IMR-90 (cell line): ENCODE measurements at regions not wholly inside any gene's neighbourhood (a gene's known extent, or its start where the extent isn't known, plus 50 kb on each side); places are given as distances from the start of the nearest gene placed in this dataset.

Experiments
- ATAC-seq: fragments of 200-7000 bp; cut with Tn5 transposase; 2 replicates; pipeline ENCODE4 v1.9.1; 2020; ENCODE audit warnings: low read depth, mild to moderate bottlenecking, moderate library complexity
- BruUV-seq: library from RNA; stranded (reverse); fragments of 400-500 nt; replicated peaks from 2 replicates; lab custom pipeline; 2021; lab: Mats Ljungman, UMichigan
- CTCF ChIA-PET: fragments of 300-600 bp; formaldehyde crosslinking; extraction: SDS; loops from one replicate; lab custom pipeline; 2021; ENCODE audit warnings: antibody characterized with exemption; lab: Yijun Ruan, JAX
- POLR2A ChIA-PET: fragments of 300-600 bp; sonication (Branson Sonifier 250); formaldehyde crosslinking; loops from one replicate; lab custom pipeline; 2022; ENCODE audit warnings: antibody characterized with exemption; ENCODE audit not compliant: unreplicated experiment; lab: Charles Lee
- DNase-seq: peaks from one replicate; pipeline ENCODE4 v3.0.0; 2013
- H2AFZ ChIP-seq: replicated peaks from 2 replicates; pipeline ENCODE3; 2013; ENCODE audit warnings: low read length, mild to moderate bottlenecking; ENCODE audit not compliant: poor library complexity
- H2AK5ac ChIP-seq: 2 replicates; pipeline ENCODE4 v1.6.1; 2013; ENCODE audit warnings: low read depth, low read length, inconsistent platforms
- H2AK9ac ChIP-seq: replicated peaks from 2 replicates; pipeline ENCODE3; 2013; ENCODE audit warnings: mild to moderate bottlenecking, low read depth, low read length, moderate library complexity; ENCODE audit not compliant: poor library complexity
- H2BK120ac ChIP-seq: 2 replicates; pipeline ENCODE4 v1.6.1; 2013; ENCODE audit warnings: low read depth, low read length, inconsistent platforms
- H2BK15ac ChIP-seq: 3 replicates; pipeline ENCODE4 v1.6.1; 2013; ENCODE audit warnings: low read depth, low read length, inconsistent platforms
- H2BK20ac ChIP-seq: 2 replicates; pipeline ENCODE4 v1.6.1; 2013; ENCODE audit warnings: low read depth, mild to moderate bottlenecking, inconsistent platforms, low read length, moderate library complexity
- H2BK5ac ChIP-seq: 2 replicates; pipeline ENCODE4 v1.6.1; 2013; ENCODE audit warnings: mild to moderate bottlenecking, low read depth, low read length, inconsistent platforms; ENCODE audit not compliant: poor library complexity, severe bottlenecking
- H3K14ac ChIP-seq: replicated peaks from 2 replicates; pipeline ENCODE4 v1.6.1; 2013; ENCODE audit warnings: low read depth, low read length, inconsistent platforms
- H3K18ac ChIP-seq: 2 replicates; pipeline ENCODE4 v1.6.1; 2013; ENCODE audit warnings: low read depth, low read length, control low read depth
- H3K23ac ChIP-seq: 2 replicates; pipeline ENCODE4 v1.6.1; 2013; ENCODE audit warnings: low read depth, low read length, inconsistent platforms
- H3K27ac ChIP-seq: 2 replicates; pipeline ENCODE4 v1.5.1; 2013; ENCODE audit warnings: mild to moderate bottlenecking, control low read depth, low read length; ENCODE audit not compliant: insufficient read depth
- H3K27me3 ChIP-seq: 2 replicates; pipeline ENCODE4 v1.6.1; 2013; ENCODE audit warnings: low read length; ENCODE audit not compliant: control insufficient read depth, insufficient read depth
- H3K36me3 ChIP-seq: 2 replicates; pipeline ENCODE4 v1.6.1; 2013; ENCODE audit warnings: low read length, mixed read lengths; ENCODE audit not compliant: control insufficient read depth, insufficient read depth
- H3K4ac ChIP-seq: 2 replicates; pipeline ENCODE4 v1.6.1; 2013; ENCODE audit warnings: low read depth, low read length, inconsistent platforms
- H3K4me1 ChIP-seq: 2 replicates; pipeline ENCODE4 v1.6.1; 2013; ENCODE audit warnings: low read length, mixed read lengths; ENCODE audit not compliant: control insufficient read depth, insufficient read depth
- H3K4me2 ChIP-seq: 2 replicates; pipeline ENCODE4 v1.6.1; 2013; ENCODE audit warnings: low read depth, mild to moderate bottlenecking, control low read depth, low read length, moderate library complexity
- H3K4me3 ChIP-seq: 2 replicates; pipeline ENCODE4 v1.5.1; 2013; ENCODE audit warnings: low read depth, mild to moderate bottlenecking, control low read depth, low read length, moderate library complexity; ENCODE audit not compliant: insufficient read depth
- H3K56ac ChIP-seq: 2 replicates; pipeline ENCODE4 v1.6.1; 2013; ENCODE audit warnings: low read length, inconsistent platforms; ENCODE audit not compliant: insufficient read depth; ENCODE audit errors: extremely low read depth
- H3K79me1 ChIP-seq, 2 experiments: 2 replicates each; pipeline ENCODE4 v1.6.1; 2013; ENCODE audit warnings: low read length in 2 of 2, inconsistent platforms in 1 of 2, low read depth in 1 of 2
- H3K9ac ChIP-seq: 2 replicates; pipeline ENCODE4 v1.6.1; 2013; ENCODE audit warnings: low read depth, low read length, control low read depth
- H3K9me1 ChIP-seq: 2 replicates; pipeline ENCODE4 v1.6.1; 2013; ENCODE audit warnings: low read length, inconsistent platforms; ENCODE audit not compliant: insufficient read depth
- H3K9me3 ChIP-seq: 2 replicates; pipeline ENCODE4 v1.6.1; 2013; ENCODE audit warnings: low read length; ENCODE audit not compliant: control insufficient read depth, insufficient read depth
- H4K20me1 ChIP-seq: 2 replicates; pipeline ENCODE4 v1.6.1; 2013; ENCODE audit warnings: low read length, inconsistent platforms; ENCODE audit not compliant: insufficient read depth
- H4K5ac ChIP-seq: 2 replicates; pipeline ENCODE4 v1.6.1; 2013; ENCODE audit warnings: mild to moderate bottlenecking, low read depth, low read length, control low read depth
- H4K8ac ChIP-seq, 2 experiments: 2 replicates each; pipeline ENCODE4 v1.6.1; 2013; ENCODE audit warnings: low read depth in 2 of 2, low read length in 2 of 2, control low read depth in 1 of 2, inconsistent platforms in 1 of 2
- H4K91ac ChIP-seq: 2 replicates; pipeline ENCODE4 v1.6.1; 2013; ENCODE audit warnings: low read depth, low read length, inconsistent platforms; ENCODE audit not compliant: insufficient read depth
- CHD1 ChIP-seq: IDR thresholded peaks from 2 replicates; pipeline ENCODE4 v1.6.1; 2012; ENCODE audit warnings: low read depth, low read length, improper control_type of control experiment
- NFE2L2 ChIP-seq: fragments of 150-350 bp; IDR thresholded peaks from 2 replicates; pipeline ENCODE4 v1.6.1; 2016; ENCODE audit warnings: low read depth, mild to moderate bottlenecking, low read length
- POLR2A ChIP-seq: IDR thresholded peaks from 2 replicates; pipeline ENCODE4 v1.6.1; 2012; ENCODE audit warnings: mild to moderate bottlenecking, low read depth, low read length
- RAD21 ChIP-seq: IDR thresholded peaks from 2 replicates; pipeline ENCODE4 v1.6.1; 2012; ENCODE audit warnings: low read length, improper control_type of control experiment
- RCOR1 ChIP-seq: IDR thresholded peaks from 2 replicates; pipeline ENCODE4 v1.6.1; 2012; ENCODE audit warnings: mild to moderate bottlenecking, low read length, improper control_type of control experiment; ENCODE audit not compliant: insufficient replicate concordance
- RFX5 ChIP-seq: IDR thresholded peaks from 2 replicates; pipeline ENCODE4 v1.8.0; 2012; ENCODE audit warnings: low read depth, mild to moderate bottlenecking, low read length, moderate library complexity
- SMC3 ChIP-seq: fragments of 150-350 bp; IDR thresholded peaks from 2 replicates; pipeline ENCODE4 v1.6.1; 2016; ENCODE audit warnings: low read depth, mild to moderate bottlenecking, antibody characterized with exemption, low read length, moderate library complexity
- USF2 ChIP-seq: fragments of 150-350 bp; IDR thresholded peaks from 2 replicates; pipeline ENCODE4 v1.6.1; 2017; ENCODE audit warnings: mild to moderate bottlenecking, antibody characterized with exemption, low read length, low read depth
- WGBS, 2 experiments: methylation state at CpG; one replicate each; pipeline versions ENCODE4 v1.1.5 to v1.1.7; 2013; ENCODE audit warnings: missing lambda C conversion rate in 2 of 2; ENCODE audit not compliant: insufficient read length in 1 of 2; ENCODE audit errors: extremely low coverage in 2 of 2; 5-methylcytosine and 5-hydroxymethylcytosine counted together
- dilution Hi-C: fragments of 300-500 bp; cut with HindIII; formaldehyde crosslinking; loops from one replicate; pipeline ENCODE4 v1.14.3; 2018; ENCODE audit warnings: low sequenced_read_pairs; ENCODE audit not compliant: unreplicated experiment
- in situ Hi-C: fragments of 300-500 bp; cut with MboI; formaldehyde crosslinking; loops from 3 replicates; pipeline ENCODE4 v1.14.3; 2019; ENCODE audit warnings: low sequenced_read_pairs, inconsistent platforms, mixed read lengths
- intact Hi-C: fragments of 100-400 bp; cut with micrococcal nuclease; formaldehyde crosslinking; loops from 2 replicates; pipeline ENCODE4 v1.10.0; 2022
- TF ChIP-seq, protein P1 (sequence below): fragments of 150-350 bp; IDR thresholded peaks from 2 replicates; pipeline ENCODE4 v1.6.1; 2016; ENCODE audit warnings: low read depth, mild to moderate bottlenecking, low read length, moderate library complexity, borderline replicate concordance

GRCh38 chr17:79353548-79353947 is 257.3 kb downstream of the RBFOX3 start:
- no peak overlapping the region for H3K4ac ChIP-seq
- H4K8ac ChIP-seq = no peak overlapping the region
- no peak overlapping the region for H3K23ac ChIP-seq
- no peak overlapping the region for H4K5ac ChIP-seq
- intact Hi-C loops (no loop called here), dilution Hi-C loops (no loop called here), in situ Hi-C loops (no loop called here)
- no peak overlapping the region for H3K56ac ChIP-seq
- no peak overlapping the region for H2BK15ac ChIP-seq
- H3K14ac ChIP-seq = no peak overlapping the region
- no peak overlapping the region for H2AFZ ChIP-seq
- no TSS peak for BruUV-seq
- no peak overlapping the region for H4K91ac ChIP-seq
- H3K4me3 ChIP-seq = no peak overlapping the region
- H2BK5ac ChIP-seq = no peak overlapping the region
- no peak overlapping the region for H3K18ac ChIP-seq
- no peaks in the 10 kb centered on the region for H3K79me1 ChIP-seq
- no peak overlapping the region for H3K4me2 ChIP-seq
- no peaks in the 10 kb centered on the region for H4K20me1 ChIP-seq
- POLR2A ChIA-PET = no interaction called here
- no peaks in the 10 kb centered on the region for H3K4me1 ChIP-seq
- no peak overlapping the region for H2BK20ac ChIP-seq
- CTCF ChIA-PET = no interaction called here
- no peak overlapping the region for H2AK5ac ChIP-seq
- no peak for DNase-seq
- H3K27me3 ChIP-seq = peaks cover 8% of the 10 kb centered on the region
- H3K36me3 ChIP-seq = no peaks in the 10 kb centered on the region
- no peak overlapping the region for H2BK120ac ChIP-seq
- H3K27ac ChIP-seq = no peak overlapping the region
- H2AK9ac ChIP-seq = no peak overlapping the region
- 42% methylated on average over 5 of the region's 14 CpGs; no CpG with 5 or more reads in 1 of the 2 experiments for WGBS, 2 experiments
- no peak overlapping the region for H3K9ac ChIP-seq
- no peaks in the 10 kb centered on the region for H3K9me1 ChIP-seq
- no peak for ATAC-seq
- H3K9me3 ChIP-seq = no peaks in the 10 kb centered on the region
- no peak for TF ChIP-seq POLR2A
- TF ChIP-seq RCOR1 = no peak
- TF ChIP-seq, protein P1, sequence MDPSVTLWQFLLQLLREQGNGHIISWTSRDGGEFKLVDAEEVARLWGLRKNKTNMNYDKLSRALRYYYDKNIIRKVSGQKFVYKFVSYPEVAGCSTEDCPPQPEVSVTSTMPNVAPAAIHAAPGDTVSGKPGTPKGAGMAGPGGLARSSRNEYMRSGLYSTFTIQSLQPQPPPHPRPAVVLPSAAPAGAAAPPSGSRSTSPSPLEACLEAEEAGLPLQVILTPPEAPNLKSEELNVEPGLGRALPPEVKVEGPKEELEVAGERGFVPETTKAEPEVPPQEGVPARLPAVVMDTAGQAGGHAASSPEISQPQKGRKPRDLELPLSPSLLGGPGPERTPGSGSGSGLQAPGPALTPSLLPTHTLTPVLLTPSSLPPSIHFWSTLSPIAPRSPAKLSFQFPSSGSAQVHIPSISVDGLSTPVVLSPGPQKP = no peak
- TF ChIP-seq NFE2L2 = no peak
- TF ChIP-seq USF2 = no peak
- no peak for TF ChIP-seq CHD1
- TF ChIP-seq RAD21 = no peak
- TF ChIP-seq SMC3 = no peak
- TF ChIP-seq RFX5 = no peak
